OCI-LY7 (cell line): ENCODE measurements at regions not wholly inside any gene's neighbourhood (a gene's known extent, or its start where the extent isn't known, plus 50 kb on each side); places are given as distances from the start of the nearest gene placed in this dataset.

Source experiments
- BruUV-seq: library from RNA; stranded (reverse); fragments of 400-500 nt; replicated peaks from 2 replicates; lab custom pipeline; 2021; lab: Mats Ljungman, UMichigan
- CTCF ChIA-PET: fragments of 300-600 bp; sonication (Branson Sonifier 250); formaldehyde crosslinking; loops from one replicate; lab custom pipeline; 2022; ENCODE audit warnings: antibody characterized with exemption; ENCODE audit not compliant: unreplicated experiment; lab: Charles Lee
- POLR2A ChIA-PET: fragments of 300-600 bp; sonication (Branson Sonifier 250); formaldehyde crosslinking; loops from one replicate; lab custom pipeline; 2022; ENCODE audit warnings: antibody characterized with exemption; lab: Charles Lee
- DNase-seq: peaks from one replicate; pipeline ENCODE4 v3.0.0-alpha.2; 2015; ENCODE audit warnings: low spot score
- H2AFZ ChIP-seq: fragments of 200-600 bp; sonication (generic), shearing (Covaris generic); 2 replicates; pipeline ENCODE4 v1.6.1; 2014; ENCODE audit warnings: mild to moderate bottlenecking, antibody characterized with exemption, low read length, moderate library complexity
- H3K27ac ChIP-seq: fragments of 200-600 bp; sonication (generic); 2 replicates; pipeline ENCODE4 v1.5.1; 2014; ENCODE audit warnings: mixed run types, low read depth, mild to moderate bottlenecking, moderate library complexity, low read length, inconsistent platforms; ENCODE audit not compliant: poor library complexity, severe bottlenecking
- H3K36me3 ChIP-seq: fragments of 200-600 bp; sonication (generic); 2 replicates; pipeline ENCODE4 v1.6.1; 2014; ENCODE audit warnings: mild to moderate bottlenecking, antibody characterized with exemption, low read length, moderate library complexity, mixed read lengths; ENCODE audit not compliant: insufficient read depth
- H3K4me1 ChIP-seq: fragments of 200-600 bp; sonication (generic); 2 replicates; pipeline ENCODE4 v1.5.1; 2014; ENCODE audit warnings: mild to moderate bottlenecking, low read length; ENCODE audit not compliant: insufficient read depth, poor library complexity, severe bottlenecking
- H3K4me2 ChIP-seq: fragments of 200-600 bp; sonication (generic); 2 replicates; pipeline ENCODE4 v1.6.1; 2014; ENCODE audit warnings: mild to moderate bottlenecking, low read length
- H3K4me3 ChIP-seq: fragments of 200-600 bp; sonication (generic); 2 replicates; pipeline ENCODE4 v1.5.1; 2014; ENCODE audit warnings: mild to moderate bottlenecking, low read depth, low read length; ENCODE audit not compliant: poor library complexity, severe bottlenecking
- H3K79me2 ChIP-seq: fragments of 200-600 bp; sonication (generic); 2 replicates; pipeline ENCODE4 v1.6.1; 2016; ENCODE audit warnings: low read depth, mild to moderate bottlenecking, low read length, moderate library complexity, mixed read lengths; ENCODE audit not compliant: insufficient read depth
- H3K9me2 ChIP-seq: fragments of 200-600 bp; sonication (generic); 2 replicates; pipeline ENCODE4 v1.6.1; 2016; ENCODE audit warnings: mild to moderate bottlenecking, low read length, mixed read lengths; ENCODE audit not compliant: insufficient read depth
- H3K9me3 ChIP-seq: fragments of 200-600 bp; sonication (generic); 2 replicates; pipeline ENCODE4 v1.6.1; 2014; ENCODE audit warnings: mild to moderate bottlenecking, mixed run types, low read length, mixed read lengths
- H4K20me1 ChIP-seq: fragments of 200-600 bp; sonication (generic); 2 replicates; pipeline ENCODE4 v1.6.1; 2014; ENCODE audit warnings: mild to moderate bottlenecking, antibody characterized with exemption, low read length, moderate library complexity, mixed read lengths; ENCODE audit not compliant: insufficient read depth
- EZH2phosphoT487 ChIP-seq: fragments of 200-600 bp; sonication (generic); IDR thresholded peaks from 2 replicates; pipeline ENCODE4 v1.6.1; 2018; ENCODE audit warnings: low read depth, borderline replicate concordance, mild to moderate bottlenecking, mixed run types, antibody characterized with exemption, low read length, moderate library complexity, mixed read lengths
- intact Hi-C: fragments of 100-400 bp; cut with micrococcal nuclease; formaldehyde crosslinking; loops from one replicate; pipeline ENCODE4 v1.10.0; 2022; ENCODE audit not compliant: unreplicated experiment
- TF ChIP-seq, protein P1 (sequence below): fragments of 200-600 bp; sonication (generic); conservative IDR thresholded peaks from 2 replicates; pipeline ENCODE4 v1.5.1; 2014; ENCODE audit warnings: mild to moderate bottlenecking, antibody characterized with exemption, low read length, moderate library complexity, mixed read lengths

DNA sequence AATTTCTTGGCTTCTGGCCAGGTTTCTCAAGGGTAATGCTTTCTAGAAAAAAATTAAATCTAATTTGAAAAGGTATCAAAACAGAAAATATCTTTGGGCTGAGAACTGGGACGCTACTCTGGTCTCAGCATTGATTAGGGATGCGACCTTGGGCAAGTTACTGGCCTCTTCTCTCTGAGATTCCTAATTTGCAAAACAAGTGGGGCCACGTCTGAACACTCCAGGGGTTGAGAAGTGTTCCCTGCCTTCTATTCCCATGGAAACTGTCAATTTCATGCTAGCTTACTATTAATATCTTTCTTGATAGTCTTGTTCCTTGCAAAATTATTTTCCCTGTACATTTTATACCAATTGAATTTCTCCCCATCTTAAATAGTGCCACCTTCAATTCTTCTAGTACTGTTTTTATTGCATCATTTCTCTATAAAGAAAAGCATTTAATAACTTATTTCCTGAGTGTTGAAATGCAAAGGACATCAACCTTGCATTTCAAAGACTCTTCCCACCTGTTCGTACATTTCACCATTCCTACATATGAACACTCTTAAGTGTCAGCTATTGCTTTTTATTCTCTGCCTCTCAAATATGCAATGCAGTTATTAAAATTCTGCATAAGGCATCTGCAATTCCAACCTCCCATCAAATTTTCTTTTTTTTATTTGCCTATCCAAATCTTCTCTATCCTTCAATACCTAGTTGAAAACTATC is 118.3 kb upstream of the DSEL start:
- BruUV-seq = no TSS peak
- ChIA-PET CTCF (no interaction called here), POLR2A (no interaction called here)
- Histone ChIP-seq H3K4me3 (no peak overlapping the region), H3K4me1 (no peaks in the 10 kb centered on the region), H4K20me1 (no peaks in the 10 kb centered on the region), H2AFZ (no peak overlapping the region), H3K27ac (no peak overlapping the region), H3K4me2 (no peak overlapping the region), H3K79me2 (no peaks in the 10 kb centered on the region), H3K36me3 (no peaks in the 10 kb centered on the region), H3K9me2 (no peaks in the 10 kb centered on the region), H3K9me3 (no peaks in the 10 kb centered on the region)
- intact Hi-C loops = no loop called here
- TF ChIP-seq EZH2phosphoT487 = no peak
- TF ChIP-seq, protein P1, sequence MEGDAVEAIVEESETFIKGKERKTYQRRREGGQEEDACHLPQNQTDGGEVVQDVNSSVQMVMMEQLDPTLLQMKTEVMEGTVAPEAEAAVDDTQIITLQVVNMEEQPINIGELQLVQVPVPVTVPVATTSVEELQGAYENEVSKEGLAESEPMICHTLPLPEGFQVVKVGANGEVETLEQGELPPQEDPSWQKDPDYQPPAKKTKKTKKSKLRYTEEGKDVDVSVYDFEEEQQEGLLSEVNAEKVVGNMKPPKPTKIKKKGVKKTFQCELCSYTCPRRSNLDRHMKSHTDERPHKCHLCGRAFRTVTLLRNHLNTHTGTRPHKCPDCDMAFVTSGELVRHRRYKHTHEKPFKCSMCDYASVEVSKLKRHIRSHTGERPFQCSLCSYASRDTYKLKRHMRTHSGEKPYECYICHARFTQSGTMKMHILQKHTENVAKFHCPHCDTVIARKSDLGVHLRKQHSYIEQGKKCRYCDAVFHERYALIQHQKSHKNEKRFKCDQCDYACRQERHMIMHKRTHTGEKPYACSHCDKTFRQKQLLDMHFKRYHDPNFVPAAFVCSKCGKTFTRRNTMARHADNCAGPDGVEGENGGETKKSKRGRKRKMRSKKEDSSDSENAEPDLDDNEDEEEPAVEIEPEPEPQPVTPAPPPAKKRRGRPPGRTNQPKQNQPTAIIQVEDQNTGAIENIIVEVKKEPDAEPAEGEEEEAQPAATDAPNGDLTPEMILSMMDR = no peak
- DNase-seq = no peak

DNA sequence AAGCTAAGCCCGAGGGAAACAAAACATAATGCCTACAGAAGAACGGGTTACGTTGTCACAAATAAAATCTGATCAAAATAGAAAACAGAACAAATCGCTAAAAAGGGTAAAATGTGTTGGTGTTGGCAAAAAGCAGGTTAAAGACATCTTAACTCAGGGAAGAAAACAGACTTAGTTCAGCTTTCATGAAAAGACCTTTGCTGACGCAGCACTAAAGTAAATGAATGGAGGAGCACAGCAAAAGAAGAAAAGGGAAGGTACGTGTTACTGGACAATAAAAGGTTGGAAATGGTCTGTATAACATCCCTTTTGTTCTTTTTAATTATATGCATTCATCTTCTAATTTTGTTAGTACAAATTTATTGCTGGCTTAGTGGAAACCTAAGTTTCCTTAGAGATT is 117.4 kb upstream of the DSEL start:
- TF ChIP-seq, protein P1 = no peak
- TF ChIP-seq EZH2phosphoT487 = no peak
- BruUV-seq = no TSS peak
- Histone ChIP-seq H3K9me3 (no peaks in the 10 kb centered on the region), H3K4me2 (no peak overlapping the region), H3K9me2 (no peaks in the 10 kb centered on the region), H3K4me1 (no peaks in the 10 kb centered on the region), H2AFZ (no peak overlapping the region), H3K36me3 (no peaks in the 10 kb centered on the region), H3K27ac (no peak overlapping the region), H3K4me3 (no peak overlapping the region), H4K20me1 (no peaks in the 10 kb centered on the region), H3K79me2 (no peaks in the 10 kb centered on the region)
- DNase-seq = no peak
- POLR2A ChIA-PET = no interaction called here
- CTCF ChIA-PET = no interaction called here
- intact Hi-C loops = no loop called here

DNA sequence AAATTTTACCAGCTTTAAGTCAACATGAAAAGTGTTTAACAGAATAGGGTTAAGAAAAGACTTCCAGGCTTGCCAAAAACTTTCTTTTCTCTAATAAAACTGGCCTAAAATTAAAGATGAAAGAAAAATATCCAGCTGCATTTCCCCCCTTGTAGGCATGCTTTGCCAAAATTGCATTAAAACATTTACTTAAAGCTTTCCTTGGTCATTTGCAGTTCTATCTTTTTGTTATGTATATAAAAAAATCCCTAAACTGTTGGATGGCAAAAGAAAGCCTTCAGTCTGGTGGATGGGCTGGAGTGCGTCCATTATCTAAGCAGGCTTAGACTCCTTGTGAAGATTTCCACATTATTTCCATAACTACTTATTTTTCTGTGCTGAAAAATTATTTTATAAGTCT is 105.4 kb upstream of the DSEL start:
- Histone ChIP-seq H3K4me1 (no peaks in the 10 kb centered on the region), H3K4me2 (no peak overlapping the region), H3K79me2 (no peaks in the 10 kb centered on the region), H4K20me1 (no peaks in the 10 kb centered on the region), H3K27ac (no peak overlapping the region), H3K9me3 (no peaks in the 10 kb centered on the region), H3K9me2 (no peaks in the 10 kb centered on the region), H2AFZ (no peak overlapping the region), H3K36me3 (no peaks in the 10 kb centered on the region), H3K4me3 (no peak overlapping the region)
- POLR2A ChIA-PET = no interaction called here
- no TSS peak for BruUV-seq
- no peak for DNase-seq
- TF ChIP-seq, protein P1 = no peak
- TF ChIP-seq EZH2phosphoT487 = no peak
- intact Hi-C loops = no loop called here
- CTCF ChIA-PET = no interaction called here
